ENCODE measurements at regions not wholly inside any gene's neighbourhood (a gene's known extent, or its start where the extent isn't known, plus 50 kb on each side); places are given as distances from the start of the nearest gene placed in this dataset.
"Not testable (repeated sequence)": the region's sequence is repeated elsewhere in the genome, so short reads cannot be mapped to it uniquely, and the experiment has no call there.

DNA sequence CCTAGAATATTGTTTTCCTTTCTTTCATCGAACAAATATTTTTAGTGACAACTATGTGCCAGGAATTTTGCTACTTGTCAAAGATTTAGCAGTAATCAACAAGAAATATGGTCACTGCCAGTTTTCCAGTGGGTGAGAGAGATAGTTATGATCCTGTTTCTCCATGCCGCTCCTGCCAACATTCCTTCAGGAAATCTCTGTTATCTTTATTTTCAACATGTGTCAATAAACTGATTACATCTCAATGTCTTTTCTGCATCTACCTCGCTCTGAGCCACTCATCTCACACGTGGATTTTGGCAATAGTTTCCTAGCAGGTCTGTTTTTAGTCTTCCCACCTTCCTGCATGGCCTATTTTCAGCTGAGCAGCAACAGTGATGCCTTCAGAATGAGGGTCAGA is 650.0 kb upstream of the STXBP6 start:
- H3K27ac ChIP-seq: no peak overlapping the region

DNA sequence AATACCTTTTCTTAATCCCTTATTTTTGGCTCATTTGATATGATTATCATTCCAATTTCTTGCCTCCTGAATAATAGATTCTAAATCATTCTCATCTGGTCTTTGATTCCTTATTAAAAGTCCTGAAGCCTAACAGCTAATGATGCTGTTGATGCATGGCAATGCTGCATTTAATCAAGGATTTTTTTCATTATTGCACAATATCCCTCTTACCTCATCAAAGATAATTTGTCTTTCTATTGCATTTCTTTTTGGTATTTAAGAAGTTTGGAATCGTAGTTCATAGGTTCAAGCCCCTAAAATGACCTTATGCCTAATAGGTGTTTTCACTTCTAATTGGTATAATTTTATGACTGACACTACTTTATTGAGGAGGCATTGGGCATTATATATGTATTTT is 648.2 kb upstream of the STXBP6 start:
- Histone ChIP-seq H3K4me3 (no peak overlapping the region), H3K4me1 (no peaks in the 10 kb centered on the region), H3K36me3 (no peaks in the 10 kb centered on the region), H3K9me3 (no peaks in the 10 kb centered on the region), H3K27me3 (ENCODE audit: low read depth) (no peaks in the 10 kb centered on the region), H3K27ac (no peak overlapping the region)
- TF ChIP-seq, protein P1, sequence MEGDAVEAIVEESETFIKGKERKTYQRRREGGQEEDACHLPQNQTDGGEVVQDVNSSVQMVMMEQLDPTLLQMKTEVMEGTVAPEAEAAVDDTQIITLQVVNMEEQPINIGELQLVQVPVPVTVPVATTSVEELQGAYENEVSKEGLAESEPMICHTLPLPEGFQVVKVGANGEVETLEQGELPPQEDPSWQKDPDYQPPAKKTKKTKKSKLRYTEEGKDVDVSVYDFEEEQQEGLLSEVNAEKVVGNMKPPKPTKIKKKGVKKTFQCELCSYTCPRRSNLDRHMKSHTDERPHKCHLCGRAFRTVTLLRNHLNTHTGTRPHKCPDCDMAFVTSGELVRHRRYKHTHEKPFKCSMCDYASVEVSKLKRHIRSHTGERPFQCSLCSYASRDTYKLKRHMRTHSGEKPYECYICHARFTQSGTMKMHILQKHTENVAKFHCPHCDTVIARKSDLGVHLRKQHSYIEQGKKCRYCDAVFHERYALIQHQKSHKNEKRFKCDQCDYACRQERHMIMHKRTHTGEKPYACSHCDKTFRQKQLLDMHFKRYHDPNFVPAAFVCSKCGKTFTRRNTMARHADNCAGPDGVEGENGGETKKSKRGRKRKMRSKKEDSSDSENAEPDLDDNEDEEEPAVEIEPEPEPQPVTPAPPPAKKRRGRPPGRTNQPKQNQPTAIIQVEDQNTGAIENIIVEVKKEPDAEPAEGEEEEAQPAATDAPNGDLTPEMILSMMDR (IDR thresholded peaks at IDR 0.05): no peak
- no peak for ATAC-seq
- DNase-seq: no peak
- intact Hi-C loops (cut with DNase I): no loop called here

More for the DNA sequence above, 650.0 kb upstream of the STXBP6 start:
- no peak for ATAC-seq
- intact Hi-C loops (cut with DNase I): no loop called here
- H3K27me3 ChIP-seq (ENCODE audit: low read depth): no peaks in the 10 kb centered on the region
- no peak overlapping the region for H3K4me3 ChIP-seq
- H3K4me1 ChIP-seq: no peaks in the 10 kb centered on the region
- TF ChIP-seq, protein P1 (IDR thresholded peaks at IDR 0.05): no peak
- DNase-seq: no peak
- no peaks in the 10 kb centered on the region for H3K36me3 ChIP-seq
- H3K9me3 ChIP-seq: no peaks in the 10 kb centered on the region

DNA sequence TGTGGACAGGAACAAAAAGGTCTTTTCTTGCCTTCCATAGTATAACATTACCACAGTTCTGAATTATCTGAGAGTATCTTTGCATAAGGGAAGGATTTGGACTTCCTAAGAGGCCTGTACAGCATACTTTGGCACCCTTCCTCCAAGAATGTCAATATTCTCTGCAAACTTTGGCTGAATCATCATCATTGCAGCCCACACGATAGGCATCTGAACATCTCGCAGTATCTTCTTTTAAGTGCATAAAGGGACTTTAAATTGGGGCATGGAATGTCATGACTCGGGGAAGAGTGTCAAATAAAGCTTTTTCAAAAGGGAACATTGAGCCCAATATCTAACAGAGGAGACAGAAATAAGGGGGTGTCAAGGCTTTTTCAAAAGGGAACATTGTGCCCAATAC is 646.2 kb upstream of the STXBP6 start:
- ATAC-seq (no peak), DNase-seq (no peak)
- intact Hi-C loops (cut with DNase I): no loop called here

DNA sequence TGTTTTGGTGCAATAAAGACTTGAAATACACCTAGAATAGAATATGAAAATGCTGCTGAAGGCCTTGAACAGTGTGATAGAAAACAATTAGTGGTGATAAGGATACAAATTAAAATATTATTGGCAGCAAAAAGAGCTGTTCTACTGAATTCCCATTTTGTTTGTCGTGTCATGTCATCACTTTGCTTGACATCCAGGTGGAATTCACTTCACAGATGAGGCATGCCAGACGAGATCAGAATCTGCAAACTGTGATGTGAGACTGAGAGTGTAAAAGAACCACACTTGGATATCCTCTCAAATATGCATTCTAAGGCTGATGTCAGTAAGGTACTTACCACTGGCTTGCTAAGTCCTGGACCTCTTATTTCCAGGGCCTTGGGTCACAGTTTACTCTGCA is 635.1 kb upstream of the STXBP6 start:
- TF ChIP-seq, protein P1 (IDR thresholded peaks at IDR 0.05): no peak
- H3K27me3 ChIP-seq (ENCODE audit: low read depth): no peaks in the 10 kb centered on the region
- H3K4me3 ChIP-seq: no peak overlapping the region
- DNase-seq: no peak
- no peaks in the 10 kb centered on the region for H3K4me1 ChIP-seq
- no peaks in the 10 kb centered on the region for H3K36me3 ChIP-seq
- intact Hi-C loops (cut with DNase I): no loop called here
- H3K27ac ChIP-seq: no peak overlapping the region
- no peaks in the 10 kb centered on the region for H3K9me3 ChIP-seq
- ATAC-seq: no peak

More for the DNA sequence above, 646.2 kb upstream of the STXBP6 start:
- TF ChIP-seq, protein P1 (IDR thresholded peaks at IDR 0.05): no peak
- no peaks in the 10 kb centered on the region for H3K9me3 ChIP-seq
- H3K4me1 ChIP-seq: no peaks in the 10 kb centered on the region
- H3K4me3 ChIP-seq: no peak overlapping the region
- no peak overlapping the region for H3K27ac ChIP-seq
- H3K36me3 ChIP-seq: no peaks in the 10 kb centered on the region
- H3K27me3 ChIP-seq (ENCODE audit: low read depth): no peaks in the 10 kb centered on the region

DNA sequence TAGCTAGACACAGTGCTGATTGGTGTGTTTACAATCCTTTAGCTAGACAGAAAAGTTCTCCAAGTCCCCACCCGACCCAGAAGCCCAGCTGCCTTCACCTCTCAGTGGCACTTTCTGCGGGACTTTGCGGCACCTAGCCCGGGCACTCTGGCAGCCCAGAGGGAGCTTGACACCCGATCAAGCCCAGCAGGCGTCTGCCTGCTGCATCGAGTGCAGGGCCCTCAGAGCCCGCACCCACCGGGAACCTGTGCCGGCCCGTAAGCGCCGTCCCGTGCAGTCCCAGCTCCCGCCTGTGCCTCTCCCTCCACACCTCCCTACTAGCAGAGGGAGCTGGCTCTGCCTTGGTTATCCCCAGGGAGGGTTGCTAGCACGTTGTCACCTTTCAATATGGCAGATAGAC is 631.0 kb upstream of the STXBP6 start:
- no peak overlapping the region for H3K27ac ChIP-seq
- H3K36me3 ChIP-seq: no peaks in the 10 kb centered on the region
- DNase-seq (no peak), ATAC-seq (peak in 1 of 2 donors; percentile 32)
- H3K27me3 ChIP-seq (ENCODE audit: low read depth): no peaks in the 10 kb centered on the region
- H3K4me1 ChIP-seq: no peaks in the 10 kb centered on the region
- TF ChIP-seq, protein P1 (IDR thresholded peaks at IDR 0.05): no peak
- H3K4me3 ChIP-seq: no peak overlapping the region
- H3K9me3 ChIP-seq: no peaks in the 10 kb centered on the region
- intact Hi-C loops (cut with DNase I): no loop called here

DNA sequence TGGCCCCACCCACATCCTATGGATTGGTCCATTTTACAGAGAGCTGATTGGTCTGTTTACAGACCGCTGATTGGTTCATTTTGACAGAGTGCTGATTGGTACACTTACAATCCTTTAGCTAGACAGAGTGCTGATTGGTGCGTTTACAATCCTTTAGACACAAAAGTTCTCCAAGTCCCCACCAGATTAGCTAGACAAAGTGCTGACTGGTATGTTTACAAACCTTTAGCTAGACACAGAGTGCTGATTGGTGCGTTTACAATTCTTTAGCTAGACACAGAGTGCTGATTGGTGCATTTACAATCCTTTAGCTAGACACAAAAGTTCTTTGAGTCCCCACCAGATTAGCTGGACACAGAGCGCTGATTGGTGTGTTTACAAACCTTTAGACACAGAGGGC is 630.6 kb upstream of the STXBP6 start:
- ATAC-seq; intact Hi-C loops (cut with DNase I); DNase-seq; H3K9me3 ChIP-seq; H3K27ac ChIP-seq; H3K27me3 ChIP-seq (ENCODE audit: low read depth); H3K36me3 ChIP-seq; H3K4me1 ChIP-seq; H3K4me3 ChIP-seq: not testable (repeated sequence)
